Caco-2 (cell line): ENCODE measurements at regions not wholly inside any gene's neighbourhood (a gene's known extent, or its start where the extent isn't known, plus 50 kb on each side); places are given as distances from the start of the nearest gene placed in this dataset.

Experiments used
- BruUV-seq: library from RNA; stranded (reverse); fragments of 400-500 nt; replicated peaks from 2 replicates; lab custom pipeline; 2021; lab: Mats Ljungman, UMichigan
- CTCF ChIA-PET: fragments of 300-600 bp; sonication (Branson Sonifier 250); formaldehyde crosslinking; loops from one replicate; lab custom pipeline; 2022; ENCODE audit warnings: antibody characterized with exemption; lab: Charles Lee
- POLR2A ChIA-PET: fragments of 300-600 bp; sonication (Branson Sonifier 250); formaldehyde crosslinking; loops from one replicate; lab custom pipeline; 2022; ENCODE audit warnings: antibody characterized with exemption; lab: Charles Lee
- DNase-seq, 2 experiments: peaks; one replicate each; pipeline versions ENCODE4 v3.0.0 to v3.0.0-alpha.2; 2020 to 2022
- H3K27me3 ChIP-seq: replicated peaks from 2 replicates; pipeline ENCODE4 v1.6.0; 2011; ENCODE audit warnings: low read length; ENCODE audit not compliant: control insufficient read depth, insufficient read depth
- H3K36me3 ChIP-seq: 2 replicates; pipeline ENCODE4 v1.5.1; 2011; ENCODE audit warnings: low read length; ENCODE audit not compliant: control insufficient read depth, insufficient read depth
- H3K4me1 ChIP-seq: fragments of 250-450 bp; sonication (Bioruptor Pico); 2 replicates; pipeline ENCODE4 v1.5.1; 2020; ENCODE audit warnings: mild to moderate bottlenecking
- H3K4me3 ChIP-seq: 2 replicates; pipeline ENCODE4 v1.5.1; 2011; ENCODE audit warnings: low read depth, mild to moderate bottlenecking, control low read depth, low read length
- H3K9me3 ChIP-seq: fragments of 250-450 bp; sonication (Bioruptor Pico); 2 replicates; pipeline ENCODE4 v1.5.1; 2020; ENCODE audit warnings: mild to moderate bottlenecking, moderate library complexity
- H3K27ac Mint-ChIP-seq: one replicate; pipeline ENCODE4 v1.8.0; 2022; ENCODE audit warnings: mixed read lengths; ENCODE audit not compliant: unreplicated experiment
- H3K27me3 Mint-ChIP-seq: one replicate; pipeline ENCODE4 v1.8.0; 2022; ENCODE audit warnings: mixed read lengths; ENCODE audit not compliant: insufficient read depth, unreplicated experiment
- H3K36me3 Mint-ChIP-seq: one replicate; pipeline ENCODE4 v1.8.0; 2022; ENCODE audit warnings: mild to moderate bottlenecking, mixed read lengths; ENCODE audit not compliant: insufficient read depth, unreplicated experiment
- H3K4me1 Mint-ChIP-seq: one replicate; pipeline ENCODE4 v1.8.0; 2022; ENCODE audit warnings: low read depth, mixed read lengths; ENCODE audit not compliant: unreplicated experiment
- H3K4me3 Mint-ChIP-seq: one replicate; pipeline ENCODE4 v1.8.0; 2022; ENCODE audit warnings: mild to moderate bottlenecking, moderate library complexity, mixed read lengths; ENCODE audit not compliant: unreplicated experiment
- H3K9me3 Mint-ChIP-seq: one replicate; pipeline ENCODE4 v1.8.0; 2022; ENCODE audit warnings: mixed read lengths; ENCODE audit not compliant: unreplicated experiment
- CTCF ChIP-seq, 2 experiments: fragments of 200-600 bp in 1 of 2; IDR thresholded peaks; 1 replicate in 1 of 2; 2 replicates in 1 of 2; pipeline versions ENCODE4 v1.5.1 to v1.8.0; 2011 to 2022; ENCODE audit warnings: antibody characterized with exemption in 1 of 2, control low read depth in 1 of 2, inconsistent platforms in 1 of 2, low read depth in 1 of 2, low read length in 1 of 2, mild to moderate bottlenecking in 1 of 2, moderate library complexity in 1 of 2; ENCODE audit not compliant: insufficient read depth in 1 of 2, severe bottlenecking in 1 of 2, unreplicated experiment in 1 of 2
- intact Hi-C: fragments of 100-400 bp; cut with micrococcal nuclease; formaldehyde crosslinking; loops from one replicate; pipeline ENCODE4 v1.10.0; 2022; ENCODE audit not compliant: unreplicated experiment

- H3K4me3 Mint-ChIP-seq, result no peak overlapping the region
- no peak overlapping the region for H3K27ac Mint-ChIP-seq
These were observed 567.4 kb downstream of the INHBA start for GRCh38 chr7:41135511-41135910.

DNA sequence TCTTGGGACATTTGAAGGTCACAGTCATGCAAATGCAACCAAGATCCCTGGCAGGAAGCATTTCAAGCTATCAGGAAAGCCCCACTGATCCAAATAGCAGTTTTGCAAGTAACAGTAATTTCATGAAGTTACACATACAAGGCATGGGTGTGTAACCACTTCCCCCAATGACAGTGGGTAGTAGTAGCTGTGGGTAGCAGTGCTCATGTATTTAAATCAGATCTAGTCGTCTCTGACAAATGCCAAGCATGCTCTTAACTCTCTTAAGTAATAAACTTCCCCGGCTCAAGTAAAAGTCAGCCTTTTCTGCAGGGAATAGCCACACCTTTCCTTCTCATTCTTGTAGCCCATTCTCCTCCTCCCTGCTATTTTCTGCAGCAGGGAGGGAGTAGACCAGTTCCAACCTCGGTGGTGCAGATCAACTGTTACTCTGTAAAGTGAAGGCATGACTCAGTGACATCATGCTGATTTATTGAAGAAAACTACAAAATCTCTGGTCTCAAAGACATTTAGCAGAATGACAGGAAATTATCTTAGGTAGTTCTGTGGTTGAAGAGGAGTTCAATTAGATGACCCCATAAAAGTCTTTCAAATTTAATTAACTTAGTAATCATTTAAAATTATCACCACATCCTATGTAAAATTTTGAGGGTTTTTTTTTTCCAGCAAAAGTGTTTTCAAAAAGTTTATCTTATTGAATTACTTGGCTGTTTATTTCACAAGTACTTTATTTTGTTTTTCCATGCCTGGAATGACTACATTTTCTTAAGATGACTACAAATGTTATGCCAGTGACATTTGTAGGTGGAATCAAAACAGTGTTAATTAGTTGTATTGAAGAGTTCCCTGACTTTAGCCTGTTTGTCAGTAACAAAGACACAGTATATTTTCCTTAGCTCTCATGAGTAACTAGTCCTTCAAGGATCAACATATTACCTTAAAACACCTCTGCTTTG, 568.3 kb downstream of the INHBA start:
- intact Hi-C loops, result no loop called here
- H3K4me3 Mint-ChIP-seq, result no peak overlapping the region
- no peaks in the 10 kb centered on the region for H3K36me3 Mint-ChIP-seq
- ChIA-PET CTCF (no interaction called here), POLR2A (no interaction called here)
- Histone ChIP-seq H3K9me3 (no peaks in the 10 kb centered on the region; the same call in 1 of the 2 replicates), H3K4me3 (no peak overlapping the region), H3K27me3 (no peaks in the 10 kb centered on the region), H3K36me3 (no peaks in the 10 kb centered on the region), H3K4me1 (no peaks in the 10 kb centered on the region)
- H3K4me1 Mint-ChIP-seq, result no peaks in the 10 kb centered on the region
- TF ChIP-seq CTCF (IDR thresholded peaks at IDR 0.05; ENCODE audit: insufficient read depth in 1 of 2, low read depth in 1 of 2, low read length in 1 of 2, severe bottlenecking in 1 of 2, unreplicated experiment in 1 of 2), result no peak
- no peak for DNase-seq
- BruUV-seq, result no TSS peak
- no peaks in the 10 kb centered on the region for H3K27me3 Mint-ChIP-seq
- H3K27ac Mint-ChIP-seq, result no peak overlapping the region
- no peaks in the 10 kb centered on the region for H3K9me3 Mint-ChIP-seq

More at GRCh38 chr7:41135511-41135910, 567.4 kb downstream of the INHBA start:
- Histone ChIP-seq H3K4me1 (no peaks in the 10 kb centered on the region), H3K27me3 (no peaks in the 10 kb centered on the region), H3K36me3 (no peaks in the 10 kb centered on the region), H3K9me3 (no peaks in the 10 kb centered on the region; the same call in 1 of the 2 replicates), H3K4me3 (no peak overlapping the region)
- Mint-ChIP-seq H3K9me3 (no peaks in the 10 kb centered on the region), H3K4me1 (no peaks in the 10 kb centered on the region), H3K27me3 (no peaks in the 10 kb centered on the region), H3K36me3 (no peaks in the 10 kb centered on the region)
- no TSS peak for BruUV-seq
- CTCF ChIA-PET, result no interaction called here
- TF ChIP-seq CTCF (IDR thresholded peaks at IDR 0.05; ENCODE audit: insufficient read depth in 1 of 2, low read depth in 1 of 2, low read length in 1 of 2, severe bottlenecking in 1 of 2, unreplicated experiment in 1 of 2), result no peak
- POLR2A ChIA-PET, result no interaction called here
- DNase-seq, result no peak
- intact Hi-C loops, result no loop called here

- H3K9me3 ChIP-seq, result no peaks in the 10 kb centered on the region; the same call in 1 of the 2 replicates
- DNase-seq, result no peak
- Mint-ChIP-seq H3K9me3 (no peaks in the 10 kb centered on the region), H3K4me3 (no peak overlapping the region), H3K4me1 (no peaks in the 10 kb centered on the region), H3K27ac (no peak overlapping the region), H3K36me3 (no peaks in the 10 kb centered on the region), H3K27me3 (no peaks in the 10 kb centered on the region)
- intact Hi-C loops, result no loop called here
- TF ChIP-seq CTCF (IDR thresholded peaks at IDR 0.05; ENCODE audit: insufficient read depth in 1 of 2, low read depth in 1 of 2, low read length in 1 of 2, severe bottlenecking in 1 of 2, unreplicated experiment in 1 of 2), result no peak
- no TSS peak for BruUV-seq
- H3K4me3 ChIP-seq, result no peak overlapping the region
- no peaks in the 10 kb centered on the region for H3K36me3 ChIP-seq
- ChIA-PET POLR2A (no interaction called here), CTCF (no interaction called here)
- H3K4me1 ChIP-seq, result no peaks in the 10 kb centered on the region
- H3K27me3 ChIP-seq, result no peaks in the 10 kb centered on the region
These were observed 569.1 kb downstream of the INHBA start for GRCh38 chr7:41133690-41134299.
